OCI-M1 (cell line): ENCODE measurements at regions not wholly inside any gene's neighbourhood (a gene's known extent, or its start where the extent isn't known, plus 50 kb on each side); places are given as distances from the start of the nearest gene placed in this dataset.
A peak's percentile ranks its signal among the peaks of the same experiment; 100 is the strongest.

Experiments used
- DNase-seq: peaks from one replicate; lab custom pipeline; 2025; lab: John Stamatoyannopoulos, UW

- DNase-seq, result no peak
These were observed 83.1 kb upstream of the FNDC3B start for GRCh38 chr3:171956181-171956683.

- peak; percentile 53 for DNase-seq
These were observed 82.7 kb upstream of the FNDC3B start for GRCh38 chr3:171956705-171957104.

- DNase-seq, result no peak
These were observed 79.8 kb upstream of the FNDC3B start for GRCh38 chr3:171959532-171960089.

- no peak for DNase-seq
These were observed 79.2 kb upstream of the FNDC3B start for GRCh38 chr3:171960159-171960558.

GRCh38 chr3:171962137-171962720, 77.1 kb upstream of the FNDC3B start:
- no peak for DNase-seq

GRCh38 chr3:171963546-171963945, 75.8 kb upstream of the FNDC3B start:
- DNase-seq, result no peak

GRCh38 chr3:171965067-171965712, 74.2 kb upstream of the FNDC3B start:
- no peak for DNase-seq

- peak; percentile 56 for DNase-seq
These were observed 72.7 kb upstream of the FNDC3B start for GRCh38 chr3:171966533-171967136.

GRCh38 chr3:171967137-171967783, 72.1 kb upstream of the FNDC3B start:
- peak; percentile 82 for DNase-seq

GRCh38 chr3:171967932-171968678, 71.3 kb upstream of the FNDC3B start:
- no peak for DNase-seq

GRCh38 chr3:171970301-171970788, 69.0 kb upstream of the FNDC3B start:
- DNase-seq, result peak; percentile 42

GRCh38 chr3:171971919-171972514, 67.4 kb upstream of the FNDC3B start:
- no peak for DNase-seq

GRCh38 chr3:171972871-171973348, 66.5 kb upstream of the FNDC3B start:
- DNase-seq, result no peak

- peak; percentile 85 for DNase-seq
These were observed 64.2 kb upstream of the FNDC3B start for GRCh38 chr3:171974986-171975837.

- DNase-seq, result no peak
These were observed 62.9 kb upstream of the FNDC3B start for GRCh38 chr3:171976526-171976925.

GRCh38 chr3:171977441-171977840, 61.9 kb upstream of the FNDC3B start:
- no peak for DNase-seq

- DNase-seq, result peak; percentile 86
These were observed 61.5 kb upstream of the FNDC3B start for GRCh38 chr3:171977860-171978259.

- no peak for DNase-seq
These were observed 61.0 kb upstream of the FNDC3B start for GRCh38 chr3:171978390-171978789.

- DNase-seq, result no peak
These were observed 60.3 kb upstream of the FNDC3B start for GRCh38 chr3:171979081-171979480.
